Ishikawa (cell line): ENCODE measurements at regions not wholly inside any gene's neighbourhood (a gene's known extent, or its start where the extent isn't known, plus 50 kb on each side); places are given as distances from the start of the nearest gene placed in this dataset.

ENCODE experiments used
- CEBPB ChIP-seq: IDR thresholded peaks from 2 replicates; pipeline ENCODE4 v1.6.1; 2012
- CREB1 ChIP-seq: IDR thresholded peaks from 2 replicates; pipeline ENCODE4 v1.6.1; 2012; ENCODE audit warnings: low read depth
- EGR1 ChIP-seq: IDR thresholded peaks from 2 replicates; pipeline ENCODE4 v1.6.1; 2012
- EP300 ChIP-seq: IDR thresholded peaks from 2 replicates; pipeline ENCODE4 v1.6.1; 2012; ENCODE audit warnings: borderline replicate concordance
- FOXM1 ChIP-seq: IDR thresholded peaks from 2 replicates; pipeline ENCODE4 v1.6.1; 2012; ENCODE audit warnings: low read depth, borderline replicate concordance
- MAX ChIP-seq: IDR thresholded peaks from 2 replicates; pipeline ENCODE4 v1.6.1; 2012
- NFIC ChIP-seq: IDR thresholded peaks from 2 replicates; pipeline ENCODE4 v1.6.1; 2012
- RAD21 ChIP-seq: IDR thresholded peaks from 2 replicates; pipeline ENCODE4 v1.6.1; 2012; ENCODE audit warnings: low read depth
- REST ChIP-seq: IDR thresholded peaks from 2 replicates; pipeline ENCODE4 v1.6.1; 2012; ENCODE audit warnings: low read depth, mild to moderate bottlenecking
- TAF1 ChIP-seq: IDR thresholded peaks from 2 replicates; pipeline ENCODE4 v1.6.1; 2012; ENCODE audit warnings: low read depth, mild to moderate bottlenecking
- TCF12 ChIP-seq: IDR thresholded peaks from 2 replicates; pipeline ENCODE4 v1.6.1; 2012; ENCODE audit warnings: low read depth
- TEAD4 ChIP-seq: IDR thresholded peaks from 2 replicates; pipeline ENCODE4 v1.6.1; 2012
- USF1 ChIP-seq: IDR thresholded peaks from 2 replicates; pipeline ENCODE4 v1.6.1; 2012
- YY1 ChIP-seq: IDR thresholded peaks from 2 replicates; pipeline ENCODE4 v1.6.1; 2012; ENCODE audit warnings: low read depth
- ZBTB7A ChIP-seq: IDR thresholded peaks from 2 replicates; pipeline ENCODE4 v1.6.1; 2012; ENCODE audit warnings: low read depth

GRCh38 chr9:21656776-21657674 lies 145.4 kb upstream of the MTAP start:
- no peak for TF ChIP-seq NFIC
- TF ChIP-seq RAD21: no peak
- TF ChIP-seq ZBTB7A: no peak
- no peak for TF ChIP-seq TEAD4
- TF ChIP-seq TAF1: no peak
- no peak for TF ChIP-seq MAX
- TF ChIP-seq CREB1: no peak
- no peak for TF ChIP-seq EGR1
- TF ChIP-seq USF1: no peak
- TF ChIP-seq TCF12: no peak
- TF ChIP-seq FOXM1: no peak
- no peak for TF ChIP-seq REST
- no peak for TF ChIP-seq CEBPB
- no peak for TF ChIP-seq EP300
- TF ChIP-seq YY1: no peak

- no peak for TF ChIP-seq TCF12
- TF ChIP-seq EGR1: no peak
- no peak for TF ChIP-seq REST
- TF ChIP-seq USF1: no peak
- TF ChIP-seq EP300: no peak
- TF ChIP-seq TAF1: no peak
- TF ChIP-seq RAD21: no peak
- TF ChIP-seq CEBPB: no peak
- no peak for TF ChIP-seq CREB1
- no peak for TF ChIP-seq FOXM1
Observed at GRCh38 chr9:21657966-21658667, 144.3 kb upstream of the MTAP start.

- no peak for TF ChIP-seq MAX
- no peak for TF ChIP-seq TAF1
- TF ChIP-seq EGR1: no peak
- no peak for TF ChIP-seq ZBTB7A
Observed at GRCh38 chr9:21660976-21661375, 141.5 kb upstream of the MTAP start.

GRCh38 chr9:21661626-21662025 lies 140.8 kb upstream of the MTAP start:
- TF ChIP-seq CREB1 (no peak), MAX (no peak), TCF12 (no peak), REST (no peak), TEAD4 (no peak), RAD21 (no peak), EGR1 (no peak), TAF1 (no peak), USF1 (no peak), YY1 (no peak), NFIC (no peak), EP300 (no peak), FOXM1 (no peak), CEBPB (no peak), ZBTB7A (no peak)
